GM19467 (cell line): ENCODE measurements at regions not wholly inside any gene's neighbourhood (a gene's known extent, or its start where the extent isn't known, plus 50 kb on each side); places are given as distances from the start of the nearest gene placed in this dataset.
"Not testable (repeated sequence)": the region's sequence is repeated elsewhere in the genome, so short reads cannot be mapped to it uniquely, and the experiment has no call there.

ENCODE experiments used
- ATAC-seq: cut with Tn5 transposase; IDR thresholded peaks from one replicate; pipeline ENCODE4 v1.9.1; 2021; ENCODE audit warnings: mild to moderate bottlenecking, moderate library complexity; ENCODE audit not compliant: unreplicated experiment

- no peak for ATAC-seq
These were observed 268.1 kb upstream of the SDK2 start for GRCh38 chr17:73912373-73912746.

GRCh38 chr17:73914536-73915274, 270.5 kb upstream of the SDK2 start:
- no peak for ATAC-seq

- ATAC-seq, result not testable (repeated sequence)
These were observed 274.8 kb upstream of the SDK2 start for GRCh38 chr17:73919033-73919432.

- ATAC-seq, result no peak
These were observed 277.1 kb upstream of the SDK2 start for GRCh38 chr17:73921306-73921705.

GRCh38 chr17:73924114-73924908, 279.2 kb upstream of the RPL38 start:
- no peak for ATAC-seq

GRCh38 chr17:73924909-73925186, 278.6 kb upstream of the RPL38 start:
- no peak for ATAC-seq

GRCh38 chr17:73929860-73930430, 273.5 kb upstream of the RPL38 start:
- no peak for ATAC-seq

- ATAC-seq, result no peak
These were observed 271.2 kb upstream of the RPL38 start for GRCh38 chr17:73932216-73932749.

- no peak for ATAC-seq
These were observed 270.2 kb upstream of the RPL38 start for GRCh38 chr17:73933164-73933766.

GRCh38 chr17:73933871-73934270, 269.6 kb upstream of the RPL38 start:
- ATAC-seq, result no peak

- ATAC-seq, result no peak
These were observed 268.8 kb upstream of the RPL38 start for GRCh38 chr17:73934696-73935095.

- ATAC-seq, result no peak
These were observed 266.4 kb upstream of the RPL38 start for GRCh38 chr17:73936908-73937627.

GRCh38 chr17:73938706-73939105, 264.8 kb upstream of the RPL38 start:
- ATAC-seq, result no peak

GRCh38 chr17:73939806-73940205, 263.7 kb upstream of the RPL38 start:
- ATAC-seq, result no peak

GRCh38 chr17:73940511-73940910, 263.0 kb upstream of the RPL38 start:
- no peak for ATAC-seq

GRCh38 chr17:73941919-73942530, 261.5 kb upstream of the RPL38 start:
- no peak for ATAC-seq

- no peak for ATAC-seq
These were observed 260.6 kb upstream of the RPL38 start for GRCh38 chr17:73942703-73943415.

- no peak for ATAC-seq
These were observed 259.9 kb upstream of the RPL38 start for GRCh38 chr17:73943416-73944110.

GRCh38 chr17:73944366-73944765, 259.1 kb upstream of the RPL38 start:
- no peak for ATAC-seq
